Lung microvascular endothelial cell (primary cell): ENCODE measurements at regions not wholly inside any gene's neighbourhood (a gene's known extent, or its start where the extent isn't known, plus 50 kb on each side); places are given as distances from the start of the nearest gene placed in this dataset.

ENCODE experiments used
- DNase-seq, 2 donors: peaks; one replicate each; pipeline versions ENCODE4 v3.0.0 to v3.0.0-alpha.2; 2010; ENCODE audit warnings: low read depth in 2 of 2

DNA sequence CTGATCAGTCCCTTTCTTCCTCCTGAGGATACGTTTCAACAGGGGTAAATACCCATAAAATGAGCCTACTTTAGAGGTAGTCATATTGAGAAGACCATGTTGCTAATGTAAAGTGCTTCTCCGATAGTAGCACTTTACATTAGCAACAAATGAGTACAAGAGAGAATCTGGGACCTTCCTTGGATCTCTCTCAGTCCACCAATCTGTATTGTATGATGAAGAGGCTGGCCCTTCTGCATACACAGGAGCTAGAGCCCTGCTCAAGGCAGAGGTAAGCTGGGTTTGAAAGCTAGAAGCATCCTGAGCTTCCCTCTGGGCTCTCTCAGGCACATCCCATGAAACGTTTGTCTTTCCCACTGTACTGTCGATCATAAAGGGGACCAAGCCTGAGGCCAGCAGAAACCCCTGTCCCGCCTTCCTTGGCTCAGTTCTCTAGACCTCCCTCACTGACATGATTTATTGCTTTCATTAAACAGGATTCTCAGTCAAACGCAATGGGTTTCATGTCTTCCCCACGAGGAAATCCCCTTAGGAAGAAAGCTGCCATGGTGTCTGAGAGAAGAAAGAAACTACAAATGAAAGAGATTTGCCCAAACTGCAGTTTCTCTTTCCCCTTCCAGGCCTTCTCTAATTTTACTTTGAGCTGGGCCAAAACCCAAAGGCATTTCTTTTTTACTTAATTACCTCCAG, 62.8 kb upstream of the BCAR3 start:
- no peak for DNase-seq

DNA sequence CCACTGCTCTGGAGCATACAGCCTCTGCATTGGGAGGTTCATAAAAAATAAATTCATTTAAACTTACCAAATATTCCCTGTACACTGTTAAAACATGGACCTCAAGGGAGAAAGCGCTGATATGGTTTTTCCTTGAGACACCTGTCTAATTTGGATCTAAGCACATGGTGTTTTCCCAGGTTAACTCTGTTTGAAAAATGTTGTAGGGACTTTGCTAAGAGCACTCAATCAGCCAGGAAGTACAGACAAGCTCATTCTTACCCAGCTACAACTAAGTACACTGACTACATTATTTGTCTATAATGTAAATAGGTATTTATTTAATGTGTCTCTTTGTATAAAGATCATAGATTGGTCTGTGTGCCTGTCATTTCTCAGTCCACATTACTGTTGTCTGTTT, 61.8 kb upstream of the BCAR3 start:
- DNase-seq = no peak

DNA sequence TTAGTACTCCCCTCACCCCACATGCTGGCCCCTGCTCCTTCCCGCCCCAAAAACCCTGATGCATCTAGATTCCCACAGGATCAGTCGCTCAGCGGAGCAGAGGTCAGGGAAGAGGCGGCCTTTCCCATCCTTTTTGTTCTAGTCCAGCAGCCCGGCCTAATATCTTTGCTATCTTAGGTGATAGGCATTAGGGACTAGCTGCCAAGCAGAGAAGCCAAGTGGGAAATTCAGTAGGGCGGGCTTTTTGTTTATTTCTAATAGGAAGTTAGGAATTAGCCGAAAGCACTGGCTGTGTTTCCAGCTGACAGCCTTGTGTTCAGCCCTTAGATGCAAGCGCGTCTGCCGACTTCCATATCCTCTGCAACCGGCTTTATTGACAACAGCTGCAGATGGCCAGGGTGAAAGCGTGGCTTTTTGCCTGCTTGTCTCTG, 59.0 kb upstream of the BCAR3 start:
- peak; percentile 39 to 42 for DNase-seq

- no peak for DNase-seq
Measured at GRCh38 chr1:93740157-93740556, 58.5 kb upstream of the BCAR3 start.

- DNase-seq = no peak
Measured at GRCh38 chr1:93739472-93739871, 57.8 kb upstream of the BCAR3 start.

- no peak for DNase-seq
Measured at GRCh38 chr1:93738926-93739325, 57.3 kb upstream of the BCAR3 start.

GRCh38 chr1:93738075-93738622, 56.5 kb upstream of the BCAR3 start:
- peak in 1 of 2 donors; percentile 44 for DNase-seq

GRCh38 chr1:93735722-93736121, 54.1 kb upstream of the BCAR3 start:
- no peak for DNase-seq

DNA sequence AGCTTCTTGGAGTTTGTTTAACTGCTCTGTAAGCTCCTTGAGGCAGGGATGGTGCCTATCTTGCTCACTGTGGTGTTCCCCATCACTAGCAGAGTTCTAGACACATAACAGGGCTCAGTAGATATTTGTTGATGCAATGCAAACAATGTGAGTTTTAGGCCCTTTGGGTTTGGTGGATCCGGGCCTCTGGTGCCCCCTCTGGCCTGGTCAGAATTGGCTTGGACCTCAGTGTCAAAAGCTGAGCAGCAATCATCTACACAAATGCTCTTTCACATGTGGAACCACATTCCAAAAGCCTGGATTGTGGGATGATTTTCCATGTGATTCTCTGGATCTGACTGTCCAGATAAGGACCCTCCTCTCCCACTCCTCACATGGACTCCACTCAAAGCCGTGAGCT, 53.4 kb upstream of the BCAR3 start:
- no peak for DNase-seq

GRCh38 chr1:93733340-93733739, 51.7 kb upstream of the BCAR3 start:
- DNase-seq = no peak

DNA sequence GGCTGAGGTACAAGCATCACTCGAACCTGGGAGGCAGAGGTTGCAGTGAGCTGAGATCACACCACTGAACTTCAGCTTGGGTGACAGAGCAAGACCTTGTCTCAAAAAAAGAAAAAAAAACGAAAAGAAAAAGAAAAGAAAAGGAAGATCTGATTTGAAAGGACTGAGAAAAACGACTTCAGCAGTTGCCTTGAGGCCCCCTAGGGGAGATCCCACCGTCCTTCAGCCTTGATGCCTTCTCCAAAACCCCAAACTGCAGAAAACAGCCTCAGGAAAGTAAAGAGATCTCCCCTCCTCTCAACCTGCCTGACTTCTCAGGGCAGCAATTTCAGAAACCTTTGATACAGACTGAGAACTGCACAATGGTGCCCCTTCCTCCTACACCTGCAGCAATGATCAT, 50.9 kb upstream of the BCAR3 start:
- DNase-seq = no peak
